ENCODE measurements at regions not wholly inside any gene's neighbourhood (a gene's known extent, or its start where the extent isn't known, plus 50 kb on each side); places are given as distances from the start of the nearest gene placed in this dataset.
"Not testable (repeated sequence)": the region's sequence is repeated elsewhere in the genome, so short reads cannot be mapped to it uniquely, and the experiment has no call there.

DNA sequence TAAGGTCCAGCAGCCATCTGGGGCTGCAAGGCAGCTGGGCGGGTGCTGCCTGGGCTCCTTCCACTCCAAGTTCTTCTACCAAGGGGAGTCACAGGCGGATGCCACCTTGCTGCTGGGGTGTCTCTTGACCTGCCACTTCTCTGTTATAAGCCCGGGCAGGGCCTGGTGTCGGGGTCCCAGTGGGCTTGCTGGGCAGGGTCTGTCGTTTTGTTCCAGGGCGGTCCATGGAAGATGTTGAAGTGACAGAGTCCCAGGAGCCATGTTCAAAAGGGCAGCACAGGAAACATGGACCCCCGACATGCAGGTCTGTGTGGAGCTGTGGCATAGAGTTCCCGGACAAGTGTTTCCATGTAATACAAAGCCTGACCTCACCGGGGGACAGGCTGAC is 91.1 kb downstream of the TNFRSF13B start:
- DNase-seq (ENCODE audit: low read depth), result no peak
- TF ChIP-seq, protein P1, sequence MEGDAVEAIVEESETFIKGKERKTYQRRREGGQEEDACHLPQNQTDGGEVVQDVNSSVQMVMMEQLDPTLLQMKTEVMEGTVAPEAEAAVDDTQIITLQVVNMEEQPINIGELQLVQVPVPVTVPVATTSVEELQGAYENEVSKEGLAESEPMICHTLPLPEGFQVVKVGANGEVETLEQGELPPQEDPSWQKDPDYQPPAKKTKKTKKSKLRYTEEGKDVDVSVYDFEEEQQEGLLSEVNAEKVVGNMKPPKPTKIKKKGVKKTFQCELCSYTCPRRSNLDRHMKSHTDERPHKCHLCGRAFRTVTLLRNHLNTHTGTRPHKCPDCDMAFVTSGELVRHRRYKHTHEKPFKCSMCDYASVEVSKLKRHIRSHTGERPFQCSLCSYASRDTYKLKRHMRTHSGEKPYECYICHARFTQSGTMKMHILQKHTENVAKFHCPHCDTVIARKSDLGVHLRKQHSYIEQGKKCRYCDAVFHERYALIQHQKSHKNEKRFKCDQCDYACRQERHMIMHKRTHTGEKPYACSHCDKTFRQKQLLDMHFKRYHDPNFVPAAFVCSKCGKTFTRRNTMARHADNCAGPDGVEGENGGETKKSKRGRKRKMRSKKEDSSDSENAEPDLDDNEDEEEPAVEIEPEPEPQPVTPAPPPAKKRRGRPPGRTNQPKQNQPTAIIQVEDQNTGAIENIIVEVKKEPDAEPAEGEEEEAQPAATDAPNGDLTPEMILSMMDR (IDR thresholded peaks at IDR 0.05; ENCODE audit: low read depth, low read length, missing control alignments), result no peak

GRCh38 chr17:16880121-16880842 is 91.6 kb downstream of the TNFRSF13B start:
- H3K4me3 ChIP-seq (ENCODE audit: low read depth, low read length), result no peak overlapping the region

More for the DNA sequence above, 91.1 kb downstream of the TNFRSF13B start:
- no peak overlapping the region for H3K4me3 ChIP-seq (ENCODE audit: low read depth, low read length)

GRCh38 chr17:16879686-16880085 is 92.2 kb downstream of the TNFRSF13B start:
- TF ChIP-seq, protein P1 (IDR thresholded peaks at IDR 0.05; ENCODE audit: low read depth, low read length, missing control alignments), result no peak
- DNase-seq (ENCODE audit: low read depth), result no peak
- H3K4me3 ChIP-seq (ENCODE audit: low read depth, low read length), result no peak overlapping the region

More at GRCh38 chr17:16880121-16880842, 91.6 kb downstream of the TNFRSF13B start:
- TF ChIP-seq, protein P1 (IDR thresholded peaks at IDR 0.05; ENCODE audit: low read depth, low read length, missing control alignments), result no peak
- no peak for DNase-seq (ENCODE audit: low read depth)

DNA sequence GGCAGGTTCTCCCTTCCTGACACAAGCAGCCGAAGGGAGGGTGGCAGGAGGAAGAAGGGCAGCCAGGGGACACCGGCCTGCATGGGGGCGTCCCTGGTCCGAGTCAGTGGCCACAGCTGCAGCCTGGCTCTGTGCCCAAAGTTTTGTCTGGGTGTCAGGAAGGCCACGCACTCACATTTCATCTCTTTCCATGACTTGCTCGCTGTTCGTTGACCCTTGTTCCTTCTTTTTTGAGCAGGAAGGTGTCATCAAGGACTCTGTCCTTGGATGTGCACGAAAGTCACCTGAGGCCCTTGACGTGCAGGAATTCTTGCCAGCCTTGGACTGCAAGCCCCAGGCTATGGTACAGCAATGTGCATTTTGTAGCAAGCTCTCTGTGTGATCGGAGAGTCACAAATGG is 93.3 kb downstream of the TNFRSF13B start:
- TF ChIP-seq, protein P1 (IDR thresholded peaks at IDR 0.05; ENCODE audit: low read depth, low read length, missing control alignments), result no peak
- no peak for DNase-seq (ENCODE audit: low read depth)

DNA sequence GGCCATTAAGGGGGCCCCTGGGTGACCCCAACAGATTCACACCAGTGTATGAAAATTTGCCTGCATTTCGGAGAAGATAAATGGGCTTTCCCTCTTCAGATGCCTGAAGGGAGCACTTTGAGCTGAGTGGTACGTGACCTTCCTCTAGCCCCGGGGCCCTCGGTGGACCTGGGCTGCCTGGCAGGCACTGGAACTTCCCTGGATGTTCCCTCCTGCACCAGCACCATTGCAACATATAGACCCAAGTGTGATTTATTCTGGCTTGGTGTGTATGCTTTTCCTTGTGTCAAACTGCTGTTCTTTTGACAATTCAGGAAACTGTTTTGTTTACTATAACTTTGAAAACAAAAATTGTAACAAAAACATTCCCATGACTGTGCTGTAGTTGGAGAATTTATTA is 93.8 kb downstream of the TNFRSF13B start:
- no peak for DNase-seq (ENCODE audit: low read depth)
- TF ChIP-seq, protein P1 (IDR thresholded peaks at IDR 0.05; ENCODE audit: low read depth, low read length, missing control alignments), result no peak
- no peak overlapping the region for H3K4me3 ChIP-seq (ENCODE audit: low read depth, low read length)

More for the DNA sequence above, 93.3 kb downstream of the TNFRSF13B start:
- H3K4me3 ChIP-seq (ENCODE audit: low read depth, low read length), result no peak overlapping the region

GRCh38 chr17:16877099-16877498 is 94.8 kb downstream of the TNFRSF13B start:
- TF ChIP-seq, protein P1 (IDR thresholded peaks at IDR 0.05; ENCODE audit: low read depth, low read length, missing control alignments), result no peak
- DNase-seq (ENCODE audit: low read depth), result no peak
- H3K4me3 ChIP-seq (ENCODE audit: low read depth, low read length), result no peak overlapping the region

GRCh38 chr17:16875662-16876061 is 96.3 kb downstream of the TNFRSF13B start:
- no peak for DNase-seq (ENCODE audit: low read depth)
- TF ChIP-seq, protein P1 (IDR thresholded peaks at IDR 0.05; ENCODE audit: low read depth, low read length, missing control alignments), result no peak
- H3K4me3 ChIP-seq (ENCODE audit: low read depth, low read length), result no peak overlapping the region

DNA sequence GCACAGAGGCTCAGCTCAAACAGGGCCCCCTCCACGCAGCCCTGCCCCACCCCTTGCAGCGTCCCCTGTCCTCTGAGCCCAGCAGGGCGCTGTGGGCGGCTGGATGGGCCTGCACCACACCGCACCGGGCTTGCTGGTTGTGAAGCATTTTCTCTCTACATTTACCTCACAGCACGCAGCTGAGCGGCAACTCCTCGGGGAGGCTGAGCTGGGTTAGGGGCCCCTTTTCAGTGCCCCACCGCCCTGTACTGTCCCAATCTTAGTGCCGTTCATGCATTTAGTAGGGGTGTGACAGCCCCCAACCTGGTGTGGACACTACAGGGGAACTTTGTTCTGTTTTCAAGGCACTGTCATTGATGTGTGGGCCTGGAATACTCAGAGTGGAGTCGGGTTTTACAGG is 97.7 kb downstream of the TNFRSF13B start:
- not testable (repeated sequence) for H3K4me3 ChIP-seq (ENCODE audit: low read depth, low read length); DNase-seq (ENCODE audit: low read depth)

Data from GM12864 (cell line).